22Rv1 (cell line): ENCODE measurements at regions not wholly inside any gene's neighbourhood (a gene's known extent, or its start where the extent isn't known, plus 50 kb on each side); places are given as distances from the start of the nearest gene placed in this dataset.

Source experiments
- CTCF ChIP-seq: fragments of 450-650 bp; IDR thresholded peaks from 2 replicates; pipeline ENCODE4 v1.5.1; 2017; ENCODE audit warnings: mild to moderate bottlenecking
- ZFX ChIP-seq: fragments of 450-650 bp; IDR thresholded peaks from 2 replicates; pipeline ENCODE4 v1.6.1; 2017; ENCODE audit warnings: antibody characterized with exemption, borderline replicate concordance

GRCh38 chr1:8139941-8140340 lies 113.8 kb upstream of the ERRFI1 start:
- TF ChIP-seq CTCF (no peak), ZFX (no peak)
